H1 (cell line): ENCODE measurements at regions not wholly inside any gene's neighbourhood (a gene's known extent, or its start where the extent isn't known, plus 50 kb on each side); places are given as distances from the start of the nearest gene placed in this dataset.

Experiments used
- CTCF ChIA-PET: fragments of 300-600 bp; sonication (Branson Sonifier 250); formaldehyde crosslinking; loops from one replicate; lab custom pipeline; 2021; ENCODE audit not compliant: partially characterized antibody; lab: Charles Lee
- POLR2A ChIA-PET: fragments of 300-600 bp; sonication (Branson Sonifier 250); formaldehyde crosslinking; loops from one replicate; lab custom pipeline; 2021; ENCODE audit warnings: inconsistent platforms; ENCODE audit not compliant: partially characterized antibody; lab: Charles Lee
- DNase-seq, 2 experiments: peaks; one replicate each; pipeline versions ENCODE4 v3.0.0 to v3.0.0-alpha.2; 2010 to 2022; ENCODE audit warnings: low spot score in 2 of 2, low read depth in 1 of 2, mixed read lengths in 1 of 2
- FAIRE-seq: peaks from 2 replicates; lab custom pipeline; 2011; peaks lifted over from hg19 to GRCh38; lab: Jason Lieb, UNC
- H2AFZ ChIP-seq: 2 replicates; pipeline ENCODE4 v1.8.1; 2012; ENCODE audit warnings: low read length, inconsistent platforms
- H2AK5ac ChIP-seq: 2 replicates; pipeline ENCODE4 v1.6.1; 2013; ENCODE audit warnings: low read depth, low read length
- H2BK120ac ChIP-seq: replicated peaks from 2 replicates; pipeline ENCODE3; 2013; ENCODE audit warnings: low read depth, low read length, inconsistent platforms
- H2BK12ac ChIP-seq: 2 replicates; pipeline ENCODE4 v1.6.1; 2013; ENCODE audit warnings: low read depth, low read length
- H2BK15ac ChIP-seq: 2 replicates; pipeline ENCODE4 v1.6.1; 2013; ENCODE audit warnings: low read length
- H2BK20ac ChIP-seq: 2 replicates; pipeline ENCODE4 v1.6.1; 2013; ENCODE audit warnings: low read length
- H2BK5ac ChIP-seq: 2 replicates; pipeline ENCODE4 v1.6.1; 2013; ENCODE audit warnings: low read depth, low read length
- H3K14ac ChIP-seq: 2 replicates; pipeline ENCODE4 v1.6.1; 2013; ENCODE audit warnings: inconsistent platforms; ENCODE audit not compliant: insufficient read length
- H3K18ac ChIP-seq: 2 replicates; pipeline ENCODE4 v1.6.1; 2013; ENCODE audit warnings: low read length; ENCODE audit errors: extremely low read depth
- H3K23ac ChIP-seq: 2 replicates; pipeline ENCODE4 v1.6.1; 2013; ENCODE audit warnings: inconsistent platforms; ENCODE audit not compliant: insufficient read length
- H3K23me2 ChIP-seq: 2 replicates; pipeline ENCODE4 v1.6.1; 2013; ENCODE audit warnings: low read depth, low read length
- H3K27ac ChIP-seq: 2 replicates; pipeline ENCODE4 v1.6.1; 2011; ENCODE audit warnings: low read depth, low read length, inconsistent platforms
- H3K27me3 ChIP-seq, 4 experiments: replicated peaks in 1 of 4; 1 replicate in 1 of 4; 2 replicates in 3 of 4; pipeline versions ENCODE4 v1.6.1 to v1.8.1; 2011 to 2013; ENCODE audit warnings: low read length in 3 of 4, mild to moderate bottlenecking in 3 of 4, inconsistent platforms in 2 of 4, mixed read lengths in 2 of 4, moderate library complexity in 1 of 4; ENCODE audit not compliant: control insufficient read depth in 3 of 4, insufficient read depth in 3 of 4; ENCODE audit errors: extremely low read depth in 1 of 4
- H3K36me3 ChIP-seq, 4 experiments: 2 replicates each; pipeline versions ENCODE4 v1.6.1 to v1.8.1; 2011 to 2013; ENCODE audit warnings: mild to moderate bottlenecking in 4 of 4, low read length in 3 of 4, moderate library complexity in 2 of 4, control low read depth in 1 of 4, inconsistent platforms in 1 of 4; ENCODE audit not compliant: insufficient read depth in 4 of 4, control insufficient read depth in 2 of 4
- H3K4ac ChIP-seq: replicated peaks from 2 replicates; pipeline ENCODE3; 2013; ENCODE audit warnings: low read length, low read depth, mixed read lengths, inconsistent platforms; ENCODE audit not compliant: insufficient read length
- H3K4me1 ChIP-seq, 4 experiments: replicated peaks in 1 of 4; 1 replicate in 1 of 4; 2 replicates in 3 of 4; pipeline versions ENCODE4 v1.6.1 to v1.8.1; 2011 to 2013; ENCODE audit warnings: low read length in 3 of 4, inconsistent platforms in 2 of 4, mixed read lengths in 1 of 4; ENCODE audit not compliant: insufficient read depth in 4 of 4, control insufficient read depth in 3 of 4
- H3K4me2 ChIP-seq, 2 experiments: 2 replicates each; pipeline versions ENCODE4 v1.6.1 to v1.8.1; 2011 to 2013; ENCODE audit warnings: low read depth in 2 of 2, low read length in 2 of 2, control low read depth in 1 of 2, inconsistent platforms in 1 of 2, mild to moderate bottlenecking in 1 of 2; ENCODE audit not compliant: insufficient read depth in 1 of 2
- H3K4me3 ChIP-seq, 4 experiments: fragments of 200-600, 300-600 bp in 1 of 4; sonication (generic), shearing (Covaris generic), sonication (Bioruptor Twin) in 1 of 4; 2 replicates each; pipeline versions ENCODE4 v1.5.1 to v1.8.1; 2011 to 2016; ENCODE audit warnings: low read length in 4 of 4, low read depth in 3 of 4, control low read depth in 2 of 4, inconsistent platforms in 2 of 4, mild to moderate bottlenecking in 2 of 4, mixed read lengths in 1 of 4, moderate library complexity in 1 of 4; ENCODE audit not compliant: insufficient read depth in 2 of 4; ENCODE audit errors: extremely low read depth in 1 of 4
- H3K56ac ChIP-seq: replicated peaks from 2 replicates; pipeline ENCODE3; 2013; ENCODE audit warnings: low read depth, mild to moderate bottlenecking, mixed read lengths, low read length, inconsistent platforms; ENCODE audit not compliant: insufficient read length
- H3K79me1 ChIP-seq: 2 replicates; pipeline ENCODE4 v1.6.1; 2013; ENCODE audit warnings: low read depth, low read length, control low read depth
- H3K79me2 ChIP-seq, 2 experiments: 2 replicates each; pipeline versions ENCODE4 v1.6.1 to v1.8.1; 2012 to 2013; ENCODE audit warnings: low read length in 2 of 2, mild to moderate bottlenecking in 2 of 2, inconsistent platforms in 1 of 2; ENCODE audit not compliant: insufficient read depth in 2 of 2, control insufficient read depth in 1 of 2
- H3K9ac ChIP-seq, 4 experiments: replicated peaks in 1 of 4; 1 replicate in 1 of 4; 2 replicates in 3 of 4; pipeline versions ENCODE4 v1.6.1 to v1.8.1; 2011 to 2013; ENCODE audit warnings: low read depth in 3 of 4, low read length in 3 of 4, control low read depth in 2 of 4, mild to moderate bottlenecking in 2 of 4, moderate library complexity in 2 of 4, inconsistent platforms in 1 of 4; ENCODE audit errors: extremely low read depth in 1 of 4
- H3K9me3 ChIP-seq, 2 experiments: 2 replicates each; pipeline versions ENCODE4 v1.6.1 to v1.8.1; 2012 to 2013; ENCODE audit warnings: mild to moderate bottlenecking in 2 of 2, moderate library complexity in 2 of 2, control low read depth in 1 of 2, inconsistent platforms in 1 of 2, low read depth in 1 of 2, low read length in 1 of 2, mixed read lengths in 1 of 2; ENCODE audit not compliant: insufficient read depth in 2 of 2
- H4K20me1 ChIP-seq, 2 experiments: replicated peaks in 1 of 2; 2 replicates each; pipeline versions ENCODE3 to v1.8.1; 2011 to 2013; ENCODE audit warnings: inconsistent platforms in 2 of 2, low read length in 2 of 2, mild to moderate bottlenecking in 1 of 2; ENCODE audit not compliant: insufficient read depth in 2 of 2, control insufficient read depth in 1 of 2
- H4K5ac ChIP-seq: 2 replicates; pipeline ENCODE4 v1.6.1; 2013; ENCODE audit warnings: low read length, low read depth, mixed read lengths, inconsistent platforms; ENCODE audit not compliant: insufficient read length
- H4K8ac ChIP-seq: 2 replicates; pipeline ENCODE4 v1.8.0; 2013; ENCODE audit warnings: mild to moderate bottlenecking, moderate library complexity, low read length, inconsistent platforms; ENCODE audit not compliant: insufficient read depth; ENCODE audit errors: extremely low read depth
- H4K91ac ChIP-seq: replicated peaks from 2 replicates; pipeline ENCODE3; 2013; ENCODE audit warnings: low read length, mixed read lengths, inconsistent platforms; ENCODE audit not compliant: insufficient read length
- CHD2 ChIP-seq: IDR thresholded peaks from 2 replicates; pipeline ENCODE4 v1.6.1; 2012; ENCODE audit warnings: low read length, improper control_type of control experiment
- RNF2 ChIP-seq: fragments of 200-900, 300-1000 bp; sonication (generic); IDR thresholded peaks from 2 replicates; pipeline ENCODE4 v1.7.1; 2016; ENCODE audit warnings: borderline replicate concordance, low read depth, mild to moderate bottlenecking, antibody characterized with exemption, low read length; ENCODE audit not compliant: poor library complexity, severe bottlenecking; ENCODE audit errors: missing control alignments
- TAF7 ChIP-seq: optimal IDR thresholded peaks from 2 replicates; pipeline ENCODE3; 2011; ENCODE audit warnings: low read depth, mild to moderate bottlenecking, inconsistent platforms, low read length, moderate library complexity, borderline replicate concordance
- WGBS, 2 experiments: shearing (Covaris generic) in 1 of 2; methylation state at CpG; one replicate each; pipeline versions ENCODE4 v1.1.6 to v1.1.7; 2013 to 2015; ENCODE audit warnings: low lambda C conversion rate in 2 of 2, mixed read lengths in 2 of 2, inconsistent platforms in 1 of 2, low coverage in 1 of 2, missing lambda C conversion rate in 1 of 2; ENCODE audit not compliant: insufficient replicate concordance in 2 of 2, insufficient coverage in 1 of 2, insufficient read length in 1 of 2; ENCODE audit errors: extremely low coverage in 1 of 2, missing lambda C conversion rate in 1 of 2; 5-methylcytosine and 5-hydroxymethylcytosine counted together
- TF ChIP-seq, protein P1 (sequence below): IDR thresholded peaks from 2 replicates; pipeline ENCODE4 v1.6.1; 2012; ENCODE audit warnings: inconsistent platforms

DNA sequence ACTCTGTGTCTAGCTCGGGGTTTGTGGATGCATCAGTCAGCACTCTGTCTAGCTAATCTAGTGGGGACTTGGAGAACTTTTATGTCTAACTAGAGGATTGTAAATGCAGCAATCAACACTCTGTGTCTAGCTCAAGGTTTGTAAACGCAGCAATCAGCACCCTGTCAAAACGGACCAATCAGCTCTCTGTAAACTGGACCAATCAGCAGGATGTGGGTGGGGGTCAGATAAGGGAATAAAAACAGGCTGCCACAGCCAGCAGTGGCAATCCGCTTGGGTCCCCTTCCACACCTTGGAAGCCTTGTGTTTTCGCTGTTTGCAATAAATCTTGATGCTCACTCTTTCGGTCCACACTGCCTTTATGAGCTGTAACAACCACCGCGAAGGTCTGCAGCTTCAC lies 920.7 kb upstream of the FOXG1 start:
- H3K4me1 ChIP-seq, result peaks cover 0 to 4% (median 0%) of the 10 kb centered on the region in 4 experiments; a peak in 1 of 7 replicates
- POLR2A ChIA-PET, result no interaction called here
- WGBS, 2 experiments, result 90% methylated on average over 8 of the region's 8 CpGs; no CpG with 5 or more reads in 1 of the 2 experiments

More for the DNA sequence above, 920.7 kb upstream of the FOXG1 start:
- no peak overlapping the region for H3K9ac ChIP-seq
- no peaks in the 10 kb centered on the region for H3K27me3 ChIP-seq
- H4K8ac ChIP-seq, result no peak overlapping the region
- H3K79me2 ChIP-seq, result no peaks in the 10 kb centered on the region
- no peak overlapping the region for H2BK12ac ChIP-seq
- DNase-seq (no peak), FAIRE-seq (no peak)
- no peaks in the 10 kb centered on the region for H4K20me1 ChIP-seq
- no peak overlapping the region for H3K14ac ChIP-seq
- H3K4me3 ChIP-seq, result no peak overlapping the region
- no peak overlapping the region for H4K91ac ChIP-seq
- no peak for TF ChIP-seq TAF7
- TF ChIP-seq CHD2, result no peak
- TF ChIP-seq, protein P1, sequence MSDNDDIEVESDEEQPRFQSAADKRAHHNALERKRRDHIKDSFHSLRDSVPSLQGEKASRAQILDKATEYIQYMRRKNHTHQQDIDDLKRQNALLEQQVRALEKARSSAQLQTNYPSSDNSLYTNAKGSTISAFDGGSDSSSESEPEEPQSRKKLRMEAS, result no peak
- TF ChIP-seq RNF2, result no peak
- TF ChIP-seq, all 59 proteins: peak for 0
- Histone ChIP-seq H2AFZ (no peak overlapping the region), H3K79me1 (no peaks in the 10 kb centered on the region), H2BK20ac (no peak overlapping the region), H2BK15ac (no peak overlapping the region), H2BK120ac (no peak overlapping the region), H3K36me3 (no peaks in the 10 kb centered on the region), H2AK5ac (no peak overlapping the region), H4K5ac (no peak overlapping the region), H3K27ac (no peak overlapping the region), H2BK5ac (no peak overlapping the region), H3K23ac (no peak overlapping the region), H3K9me3 (peaks cover 0 to 8% of the 10 kb centered on the region in 2 experiments; a peak in 1 of 4 replicates), H3K18ac (no peak overlapping the region), H3K4me2 (no peak overlapping the region), H3K4ac (no peak overlapping the region), H3K56ac (no peak overlapping the region), H3K23me2 (no peaks in the 10 kb centered on the region)
- CTCF ChIA-PET, result interaction anchor here (0.7 kb wide), 1 partner anchor 312 kb away, joined by 3 read pairs; no protein-coding TSS in a partner anchor
